ENCODE measurements at regions not wholly inside any gene's neighbourhood (a gene's known extent, or its start where the extent isn't known, plus 50 kb on each side); places are given as distances from the start of the nearest gene placed in this dataset.
"Not testable (repeated sequence)": the region's sequence is repeated elsewhere in the genome, so short reads cannot be mapped to it uniquely, and the experiment has no call there.

DNA sequence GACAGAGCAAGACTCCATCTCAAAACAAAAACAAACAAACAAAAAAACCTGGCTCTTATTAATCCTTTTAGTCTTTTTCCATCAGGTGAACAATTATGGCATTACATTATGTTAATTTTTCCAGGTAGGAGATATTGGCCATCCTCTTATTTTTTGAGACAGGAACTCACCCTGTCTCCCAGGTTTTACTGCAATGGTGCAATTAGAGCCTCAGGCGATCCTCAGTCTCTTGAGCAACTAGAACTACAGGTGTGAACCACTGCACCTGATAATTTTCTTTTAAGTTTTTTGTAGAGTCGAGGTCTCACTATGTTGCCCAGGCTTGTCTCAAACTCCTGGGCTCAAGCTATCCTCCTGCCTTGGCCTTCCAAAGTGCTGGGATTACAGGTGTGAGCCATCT, 732.7 kb upstream of the DEFB115 start:
- H3K4me3 ChIP-seq (ENCODE audit: low read length in 3 of 3); H3K27me3 ChIP-seq (ENCODE audit: control insufficient read depth, insufficient read depth, low read length); DNase-seq; intact Hi-C loops (cut with DNase I); H3K36me3 ChIP-seq (ENCODE audit: control insufficient read depth in 2 of 3, insufficient read depth in 3 of 3, low read length in 3 of 3); H3K9me3 ChIP-seq (ENCODE audit: control insufficient read depth in 2 of 3, insufficient read depth in 1 of 3, low read length in 3 of 3); FAIRE-seq; H3K4me1 ChIP-seq (ENCODE audit: control insufficient read depth in 2 of 3, insufficient read depth in 2 of 3, low read depth in 1 of 3, low read length in 3 of 3); H3K27ac ChIP-seq (ENCODE audit: low read depth in 2 of 2, low read length in 2 of 2); H3K9ac ChIP-seq (ENCODE audit: low read length in 3 of 3): not testable (repeated sequence)

DNA sequence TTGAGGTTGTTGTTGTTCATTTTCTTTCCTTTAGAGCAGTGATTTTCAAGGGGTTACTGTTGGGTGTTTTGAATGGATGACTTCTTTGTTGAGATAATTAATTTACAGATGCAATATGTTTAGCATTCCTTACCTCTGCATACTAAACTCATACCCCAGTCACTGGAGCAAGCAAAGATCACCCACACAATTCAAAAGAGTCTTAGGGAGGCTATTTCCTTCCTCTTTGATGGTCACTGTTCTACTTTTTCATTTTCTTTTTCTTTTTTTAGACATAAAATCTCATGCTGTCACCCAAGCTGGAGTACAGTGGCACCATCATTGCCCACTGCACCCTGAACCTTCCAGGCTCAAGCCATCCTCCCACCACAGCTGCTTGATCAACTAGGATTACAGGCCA, 723.8 kb upstream of the DEFB115 start:
- not testable (repeated sequence) for H3K4me1 ChIP-seq (ENCODE audit: control insufficient read depth in 2 of 3, insufficient read depth in 2 of 3, low read depth in 1 of 3, low read length in 3 of 3); FAIRE-seq; DNase-seq

DNA sequence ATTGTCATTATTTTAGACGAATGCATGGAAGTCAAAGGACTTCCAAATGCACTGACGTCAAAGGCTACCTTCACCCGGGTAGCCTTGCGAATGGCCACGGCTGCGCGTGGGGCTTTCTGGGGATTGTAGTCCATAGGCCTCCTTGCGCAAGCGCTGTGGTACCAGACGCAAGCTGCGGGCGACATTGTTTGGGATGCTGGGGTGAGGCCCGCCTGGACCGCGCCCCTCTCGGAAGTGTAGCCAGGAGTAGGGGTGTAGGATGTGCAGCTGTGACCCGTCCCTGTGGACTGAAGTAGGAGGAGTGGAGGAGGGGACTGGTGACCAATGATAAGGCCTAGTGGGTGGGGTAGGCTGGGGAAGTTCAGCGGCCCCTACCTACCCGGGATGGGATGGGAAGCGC, 720.0 kb upstream of the DEFB115 start:
- FAIRE-seq; H3K4me3 ChIP-seq (ENCODE audit: low read length in 3 of 3); H3K9me3 ChIP-seq (ENCODE audit: control insufficient read depth in 2 of 3, insufficient read depth in 1 of 3, low read length in 3 of 3); H3K36me3 ChIP-seq (ENCODE audit: control insufficient read depth in 2 of 3, insufficient read depth in 3 of 3, low read length in 3 of 3); H3K27me3 ChIP-seq (ENCODE audit: control insufficient read depth, insufficient read depth, low read length); H3K4me1 ChIP-seq (ENCODE audit: control insufficient read depth in 2 of 3, insufficient read depth in 2 of 3, low read depth in 1 of 3, low read length in 3 of 3); H3K9ac ChIP-seq (ENCODE audit: low read length in 3 of 3); H3K27ac ChIP-seq (ENCODE audit: low read depth in 2 of 2, low read length in 2 of 2); intact Hi-C loops (cut with DNase I): not testable (repeated sequence)
- peak; percentile 9 to 62 (median 58) for DNase-seq

More for the DNA sequence above, 723.8 kb upstream of the DEFB115 start:
- H3K36me3 ChIP-seq (ENCODE audit: control insufficient read depth in 2 of 3, insufficient read depth in 3 of 3, low read length in 3 of 3); H3K27me3 ChIP-seq (ENCODE audit: control insufficient read depth, insufficient read depth, low read length); H3K27ac ChIP-seq (ENCODE audit: low read depth in 2 of 2, low read length in 2 of 2); H3K4me3 ChIP-seq (ENCODE audit: low read length in 3 of 3); H3K9ac ChIP-seq (ENCODE audit: low read length in 3 of 3); H3K9me3 ChIP-seq (ENCODE audit: control insufficient read depth in 2 of 3, insufficient read depth in 1 of 3, low read length in 3 of 3); intact Hi-C loops (cut with DNase I): not testable (repeated sequence)

DNA sequence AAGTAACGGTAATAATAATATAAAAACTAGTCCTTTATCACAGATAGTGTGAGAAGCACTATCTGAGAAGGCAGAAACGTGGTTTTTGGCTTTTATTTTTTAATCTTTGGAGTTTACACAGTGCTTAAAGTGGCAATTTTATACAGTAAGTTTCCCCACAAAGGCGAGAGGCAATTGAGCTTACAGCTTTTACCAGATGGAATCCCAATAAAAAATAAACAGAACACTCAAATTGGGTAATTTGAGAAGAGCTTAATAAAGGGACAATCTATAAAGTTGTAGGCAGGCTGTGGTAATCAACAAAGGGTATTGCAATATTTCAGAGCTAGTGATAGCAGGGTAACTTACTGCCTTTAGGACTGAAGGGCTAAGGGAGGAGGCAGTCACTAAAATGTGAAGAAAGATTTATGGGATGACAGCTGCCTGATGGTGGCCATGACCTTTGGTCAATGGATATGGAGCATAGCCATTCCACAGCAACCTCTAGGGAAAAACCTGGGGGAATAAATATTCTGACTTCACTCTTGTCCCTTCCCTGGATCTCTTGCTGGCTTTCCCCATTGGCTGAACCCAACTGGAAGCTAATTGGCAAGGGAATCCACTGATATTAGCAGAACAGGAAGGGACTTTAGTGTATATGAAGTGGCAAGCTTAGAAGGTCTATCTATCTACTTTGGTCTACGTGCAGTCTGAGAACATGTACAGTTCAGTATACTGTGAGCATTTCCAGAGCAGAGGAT, 717.0 kb upstream of the DEFB115 start:
- intact Hi-C loops (cut with DNase I); FAIRE-seq: not testable (repeated sequence)

DNA sequence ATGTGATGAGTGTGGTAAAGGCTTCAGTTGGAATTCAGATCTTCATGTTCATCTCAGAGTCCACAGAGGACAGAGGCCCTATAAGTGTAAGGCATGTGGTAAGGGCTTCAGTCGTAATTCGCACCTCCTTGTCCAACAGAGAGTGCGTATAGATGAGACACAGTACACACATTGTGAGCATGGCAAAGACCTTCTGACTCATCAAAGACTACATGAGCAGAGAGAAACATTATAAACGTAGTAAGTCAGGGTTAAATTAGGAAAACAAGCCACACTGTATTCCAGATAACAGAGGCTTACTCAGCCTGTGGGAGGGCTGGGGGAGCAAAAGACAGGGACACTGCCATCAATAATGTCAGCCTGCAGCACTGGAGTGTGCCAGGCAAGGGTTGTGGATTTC, 706.2 kb upstream of the DEFB115 start:
- H3K9me3 ChIP-seq (ENCODE audit: control insufficient read depth in 2 of 3, insufficient read depth in 1 of 3, low read length in 3 of 3); H3K27ac ChIP-seq (ENCODE audit: low read depth in 2 of 2, low read length in 2 of 2); H3K4me3 ChIP-seq (ENCODE audit: low read length in 3 of 3); H3K9ac ChIP-seq (ENCODE audit: low read length in 3 of 3); intact Hi-C loops (cut with DNase I); H3K27me3 ChIP-seq (ENCODE audit: control insufficient read depth, insufficient read depth, low read length); H3K4me1 ChIP-seq (ENCODE audit: control insufficient read depth in 2 of 3, insufficient read depth in 2 of 3, low read depth in 1 of 3, low read length in 3 of 3); FAIRE-seq; DNase-seq; H3K36me3 ChIP-seq (ENCODE audit: control insufficient read depth in 2 of 3, insufficient read depth in 3 of 3, low read length in 3 of 3): not testable (repeated sequence)

More for the DNA sequence above, 717.0 kb upstream of the DEFB115 start:
- H3K27ac ChIP-seq (ENCODE audit: low read depth in 2 of 2, low read length in 2 of 2); H3K9ac ChIP-seq (ENCODE audit: low read length in 3 of 3); H3K4me1 ChIP-seq (ENCODE audit: control insufficient read depth in 2 of 3, insufficient read depth in 2 of 3, low read depth in 1 of 3, low read length in 3 of 3); DNase-seq; H3K27me3 ChIP-seq (ENCODE audit: control insufficient read depth, insufficient read depth, low read length); H3K4me3 ChIP-seq (ENCODE audit: low read length in 3 of 3); H3K36me3 ChIP-seq (ENCODE audit: control insufficient read depth in 2 of 3, insufficient read depth in 3 of 3, low read length in 3 of 3); H3K9me3 ChIP-seq (ENCODE audit: control insufficient read depth in 2 of 3, insufficient read depth in 1 of 3, low read length in 3 of 3): not testable (repeated sequence)

DNA sequence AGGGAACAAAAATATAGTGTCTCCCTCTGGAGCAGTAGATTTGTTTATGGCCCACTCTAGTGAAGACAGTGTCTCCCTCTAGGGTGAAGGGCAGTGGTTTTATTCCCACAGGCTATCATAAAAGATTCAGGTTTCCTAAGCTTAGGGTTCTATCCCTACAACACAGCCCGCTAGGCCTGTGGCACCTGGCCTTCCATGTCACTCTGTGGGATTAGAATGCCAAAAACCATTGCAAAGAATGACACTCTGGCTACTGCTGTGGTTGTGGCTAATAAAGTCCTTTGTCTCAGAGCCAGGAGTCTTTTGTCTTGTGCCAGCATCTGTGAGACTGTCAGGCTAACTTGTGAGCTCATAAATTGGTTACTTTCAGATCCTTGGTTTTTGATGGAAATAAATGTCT, 700.7 kb upstream of the DEFB115 start:
- H3K36me3 ChIP-seq (ENCODE audit: control insufficient read depth in 2 of 3, insufficient read depth in 3 of 3, low read length in 3 of 3); DNase-seq; H3K27me3 ChIP-seq (ENCODE audit: control insufficient read depth, insufficient read depth, low read length); H3K4me3 ChIP-seq (ENCODE audit: low read length in 3 of 3); intact Hi-C loops (cut with DNase I); H3K27ac ChIP-seq (ENCODE audit: low read depth in 2 of 2, low read length in 2 of 2); H3K4me1 ChIP-seq (ENCODE audit: control insufficient read depth in 2 of 3, insufficient read depth in 2 of 3, low read depth in 1 of 3, low read length in 3 of 3); H3K9me3 ChIP-seq (ENCODE audit: control insufficient read depth in 2 of 3, insufficient read depth in 1 of 3, low read length in 3 of 3); H3K9ac ChIP-seq (ENCODE audit: low read length in 3 of 3); FAIRE-seq: not testable (repeated sequence)

DNA sequence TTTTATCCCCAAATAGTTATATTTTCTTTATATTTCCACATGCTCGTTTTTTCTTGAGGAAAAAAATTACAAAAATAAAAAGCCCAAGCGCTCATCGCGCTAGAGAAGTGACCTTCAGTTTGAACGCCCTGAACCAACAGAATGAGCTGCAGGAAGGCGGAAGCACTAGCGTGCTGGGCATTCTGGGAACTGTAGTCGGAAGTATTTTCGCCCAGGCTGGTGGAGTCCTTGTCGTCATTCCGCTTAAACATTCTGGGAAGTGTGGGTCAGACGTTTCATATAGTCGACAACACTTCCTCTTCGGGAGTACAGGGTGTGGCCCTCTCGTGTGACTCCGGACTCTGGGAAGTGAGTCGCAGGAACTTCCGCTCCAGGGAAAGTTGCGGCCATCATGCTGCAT, 692.4 kb upstream of the DEFB115 start:
- FAIRE-seq; H3K9ac ChIP-seq (ENCODE audit: low read length in 3 of 3); H3K4me3 ChIP-seq (ENCODE audit: low read length in 3 of 3); H3K36me3 ChIP-seq (ENCODE audit: control insufficient read depth in 2 of 3, insufficient read depth in 3 of 3, low read length in 3 of 3); H3K27ac ChIP-seq (ENCODE audit: low read depth in 2 of 2, low read length in 2 of 2); intact Hi-C loops (cut with DNase I); H3K9me3 ChIP-seq (ENCODE audit: control insufficient read depth in 2 of 3, insufficient read depth in 1 of 3, low read length in 3 of 3); DNase-seq; H3K27me3 ChIP-seq (ENCODE audit: control insufficient read depth, insufficient read depth, low read length); H3K4me1 ChIP-seq (ENCODE audit: control insufficient read depth in 2 of 3, insufficient read depth in 2 of 3, low read depth in 1 of 3, low read length in 3 of 3): not testable (repeated sequence)

DNA sequence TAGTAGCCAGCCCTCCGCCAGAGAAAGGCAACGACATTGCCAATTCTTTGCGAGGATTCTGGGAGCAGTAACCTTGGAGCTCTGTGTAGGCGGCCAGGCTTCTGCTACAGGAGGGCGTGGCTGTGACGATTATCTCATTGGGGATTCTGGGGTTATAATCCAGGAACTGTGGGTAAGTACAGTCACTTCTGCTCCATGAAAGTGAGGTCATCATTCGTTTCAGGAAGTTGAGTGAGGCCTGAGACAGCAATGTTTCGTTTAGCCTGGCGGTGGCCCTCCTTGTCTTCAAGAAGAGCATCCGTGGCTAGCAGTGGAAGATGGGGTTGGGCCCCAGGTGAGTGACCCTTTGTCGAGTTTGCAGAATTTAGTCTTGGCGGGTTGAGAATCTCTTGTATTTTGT, 687.6 kb upstream of the DEFB115 start:
- H3K36me3 ChIP-seq (ENCODE audit: control insufficient read depth in 2 of 3, insufficient read depth in 3 of 3, low read length in 3 of 3); DNase-seq; H3K27ac ChIP-seq (ENCODE audit: low read depth in 2 of 2, low read length in 2 of 2); H3K27me3 ChIP-seq (ENCODE audit: control insufficient read depth, insufficient read depth, low read length); FAIRE-seq; H3K4me1 ChIP-seq (ENCODE audit: control insufficient read depth in 2 of 3, insufficient read depth in 2 of 3, low read depth in 1 of 3, low read length in 3 of 3); H3K9me3 ChIP-seq (ENCODE audit: control insufficient read depth in 2 of 3, insufficient read depth in 1 of 3, low read length in 3 of 3); intact Hi-C loops (cut with DNase I); H3K4me3 ChIP-seq (ENCODE audit: low read length in 3 of 3); H3K9ac ChIP-seq (ENCODE audit: low read length in 3 of 3): not testable (repeated sequence)

All from kidney (tissue), 10 donors.